Central memory CD8-positive, alpha-beta T cell (primary cell): ENCODE measurements at regions not wholly inside any gene's neighbourhood (a gene's known extent, or its start where the extent isn't known, plus 50 kb on each side); places are given as distances from the start of the nearest gene placed in this dataset.
"Not testable (repeated sequence)": the region's sequence is repeated elsewhere in the genome, so short reads cannot be mapped to it uniquely, and the experiment has no call there.

Experiments
- ATAC-seq: fragments of 150-1000 bp; cut with Tn5 transposase; replicated peaks from 2 replicates; pipeline ENCODE4 v1.10.0; 2022; ENCODE audit warnings: mild to moderate bottlenecking, moderate FRiP score, moderate number of reproducible peaks; ENCODE audit not compliant: poor library complexity, severe bottlenecking; ENCODE audit errors: extremely low read depth
- DNase-seq, 2 donors: peaks; one replicate each; pipeline ENCODE4 v3.0.0; 2021; ENCODE audit warnings: low spot score in 2 of 2
- H3K27ac Mint-ChIP-seq: one replicate; pipeline ENCODE4 v1.8.0; 2022; ENCODE audit warnings: low read depth, mild to moderate bottlenecking, moderate library complexity, mixed read lengths
- H3K27me3 Mint-ChIP-seq: one replicate; pipeline ENCODE4 v1.8.0; 2022; ENCODE audit warnings: mixed read lengths
- H3K36me3 Mint-ChIP-seq: one replicate; pipeline ENCODE4 v1.8.0; 2022; ENCODE audit warnings: mild to moderate bottlenecking, moderate library complexity, mixed read lengths; ENCODE audit not compliant: insufficient read depth
- H3K4me1 Mint-ChIP-seq: one replicate; pipeline ENCODE4 v1.8.0; 2022; ENCODE audit warnings: mixed read lengths
- H3K4me3 Mint-ChIP-seq: one replicate; pipeline ENCODE4 v1.8.0; 2022; ENCODE audit warnings: mild to moderate bottlenecking, moderate library complexity, mixed read lengths
- H3K9me3 Mint-ChIP-seq: one replicate; pipeline ENCODE4 v1.8.0; 2022; ENCODE audit warnings: mixed read lengths

DNA sequence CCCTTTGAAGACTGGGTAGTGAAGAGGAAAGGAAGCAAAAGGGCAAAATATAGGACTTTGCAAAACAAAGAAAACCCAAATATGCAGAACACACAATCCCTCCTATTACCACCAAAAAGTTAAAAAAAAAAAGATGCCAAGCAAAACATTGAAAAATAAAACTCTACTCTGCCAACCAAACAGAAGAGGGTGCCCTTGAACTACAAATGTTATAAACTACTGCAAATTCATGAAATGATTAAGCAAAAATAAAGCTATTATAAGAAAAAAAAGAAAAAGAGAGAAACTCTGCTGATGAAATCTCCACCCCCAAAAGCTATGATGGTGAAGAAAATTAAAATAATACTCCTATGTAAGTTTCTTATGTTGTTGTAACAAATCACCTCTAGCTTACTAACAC, 168.5 kb upstream of the STK26 start:
- ATAC-seq (no peak), DNase-seq (no peak)
- Mint-ChIP-seq H3K9me3 (no peaks in the 10 kb centered on the region), H3K4me1 (no peaks in the 10 kb centered on the region), H3K27me3 (no peaks in the 10 kb centered on the region), H3K4me3 (no peak overlapping the region), H3K27ac (no peak overlapping the region), H3K36me3 (peaks cover 1% of the 10 kb centered on the region)

GRCh38 chrX:131861088-131861787, 161.9 kb upstream of the STK26 start:
- H3K27me3 Mint-ChIP-seq, result no peaks in the 10 kb centered on the region
- DNase-seq (no peak), ATAC-seq (no peak)
- H3K4me1 Mint-ChIP-seq, result no peaks in the 10 kb centered on the region
- no peak overlapping the region for H3K4me3 Mint-ChIP-seq
- no peak overlapping the region for H3K27ac Mint-ChIP-seq
- peaks cover 4% of the 10 kb centered on the region for H3K36me3 Mint-ChIP-seq
- H3K9me3 Mint-ChIP-seq, result no peaks in the 10 kb centered on the region

- Mint-ChIP-seq H3K27me3 (no peaks in the 10 kb centered on the region), H3K36me3 (peaks cover 3% of the 10 kb centered on the region), H3K27ac (no peak overlapping the region), H3K4me3 (no peak overlapping the region), H3K9me3 (no peaks in the 10 kb centered on the region), H3K4me1 (no peaks in the 10 kb centered on the region)
- no peak for ATAC-seq
- DNase-seq, result no peak
Measured at GRCh38 chrX:131862321-131862720, 160.8 kb upstream of the STK26 start.

DNA sequence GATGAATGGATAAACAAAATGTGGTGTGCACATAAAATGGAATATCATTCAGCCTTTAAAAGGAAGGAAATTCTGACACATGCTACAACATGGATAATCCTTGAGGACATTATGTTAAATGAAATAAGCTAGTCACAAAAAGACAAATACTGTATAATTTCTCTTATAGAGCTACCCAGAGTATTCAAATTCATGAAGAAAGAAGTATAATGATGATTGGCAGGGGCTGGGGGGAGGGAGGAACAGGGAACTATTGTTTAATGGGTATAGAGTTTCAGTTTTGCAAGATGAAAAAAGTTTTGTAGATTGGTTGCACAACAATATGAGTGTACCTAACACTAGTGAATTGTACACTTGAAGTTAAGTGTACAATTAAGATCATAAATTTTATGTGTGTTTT, 153.9 kb upstream of the STK26 start:
- DNase-seq, result no peak
- Mint-ChIP-seq H3K4me3 (no peak overlapping the region), H3K27me3 (no peaks in the 10 kb centered on the region), H3K4me1 (no peaks in the 10 kb centered on the region), H3K9me3 (no peaks in the 10 kb centered on the region), H3K27ac (no peak overlapping the region), H3K36me3 (peaks cover 3% of the 10 kb centered on the region)
- no peak for ATAC-seq

DNA sequence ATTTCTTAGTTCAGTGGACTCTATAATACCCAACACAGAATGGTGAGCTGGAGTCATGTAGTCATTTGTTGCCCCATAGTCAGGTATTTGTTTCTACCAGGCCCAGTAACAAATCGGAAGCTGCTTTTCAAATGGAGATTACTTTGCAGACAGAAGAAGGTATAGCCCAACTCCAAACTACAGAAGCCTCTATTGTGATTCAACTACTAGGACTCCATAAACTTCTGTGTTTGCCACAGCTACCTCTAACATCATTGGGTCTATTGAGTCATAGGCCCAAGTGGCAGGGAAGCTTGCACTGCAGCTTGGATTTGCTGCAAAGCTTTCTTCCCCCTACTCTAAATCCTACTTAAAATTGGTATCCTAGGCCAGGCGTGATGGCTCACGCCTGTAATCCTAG, 148.8 kb upstream of the STK26 start:
- ATAC-seq (no peak), DNase-seq (no peak)
- Mint-ChIP-seq H3K4me1 (no peaks in the 10 kb centered on the region), H3K9me3 (no peaks in the 10 kb centered on the region), H3K27ac (no peak overlapping the region), H3K27me3 (no peaks in the 10 kb centered on the region), H3K4me3 (no peak overlapping the region), H3K36me3 (no peaks in the 10 kb centered on the region)

- H3K27me3 Mint-ChIP-seq, H3K36me3 Mint-ChIP-seq, DNase-seq, ATAC-seq, H3K4me1 Mint-ChIP-seq, H3K27ac Mint-ChIP-seq, H3K9me3 Mint-ChIP-seq, H3K4me3 Mint-ChIP-seq: not testable (repeated sequence)
Measured at GRCh38 chrX:131875827-131876226, 147.3 kb upstream of the STK26 start.

DNA sequence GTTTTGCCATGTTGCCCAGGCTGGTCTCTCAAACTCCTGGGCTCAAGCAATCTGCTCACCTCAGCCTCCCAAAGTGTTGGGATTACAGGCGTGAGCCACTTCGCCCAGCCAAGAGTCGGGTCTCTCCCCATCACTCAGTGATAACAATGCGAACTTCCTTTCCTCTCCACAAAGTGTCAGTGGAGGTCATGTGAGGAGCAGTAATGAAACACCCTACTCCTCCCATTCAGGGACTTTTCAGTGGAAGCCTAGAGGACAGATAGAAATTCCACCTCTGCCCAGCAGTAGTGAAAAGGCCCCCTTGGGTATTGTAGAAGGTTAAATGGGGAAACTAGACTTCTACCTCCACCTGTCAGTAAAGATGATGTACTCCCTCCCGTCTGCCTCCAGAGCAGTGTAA, 141.9 kb upstream of the STK26 start:
- H3K4me3 Mint-ChIP-seq, result no peak overlapping the region
- H3K36me3 Mint-ChIP-seq, result no peaks in the 10 kb centered on the region
- H3K27ac Mint-ChIP-seq, result no peak overlapping the region
- no peaks in the 10 kb centered on the region for H3K4me1 Mint-ChIP-seq
- no peak for DNase-seq
- no peaks in the 10 kb centered on the region for H3K9me3 Mint-ChIP-seq
- no peak for ATAC-seq
- no peaks in the 10 kb centered on the region for H3K27me3 Mint-ChIP-seq

DNA sequence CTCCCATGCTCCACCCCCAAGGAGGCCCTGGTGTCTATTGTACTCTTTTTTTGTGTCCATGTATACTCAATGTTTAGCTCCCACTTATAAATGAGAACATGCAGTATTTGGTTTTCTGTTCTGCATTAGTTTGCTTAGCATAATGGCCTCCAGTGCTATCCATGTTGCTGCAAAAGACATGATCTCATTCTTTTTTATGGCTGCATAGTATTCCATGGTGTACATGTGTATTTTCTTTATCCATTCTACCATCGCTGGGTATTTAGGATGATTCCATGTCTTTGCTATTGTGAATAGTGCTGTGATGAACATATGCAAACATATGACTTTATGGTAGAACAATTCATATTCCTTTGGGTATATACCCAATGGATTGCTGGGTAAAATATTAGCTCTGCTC, 138.1 kb upstream of the STK26 start:
- not testable (repeated sequence) for H3K4me1 Mint-ChIP-seq, H3K9me3 Mint-ChIP-seq, DNase-seq, H3K27me3 Mint-ChIP-seq, H3K4me3 Mint-ChIP-seq, ATAC-seq, H3K27ac Mint-ChIP-seq, H3K36me3 Mint-ChIP-seq

DNA sequence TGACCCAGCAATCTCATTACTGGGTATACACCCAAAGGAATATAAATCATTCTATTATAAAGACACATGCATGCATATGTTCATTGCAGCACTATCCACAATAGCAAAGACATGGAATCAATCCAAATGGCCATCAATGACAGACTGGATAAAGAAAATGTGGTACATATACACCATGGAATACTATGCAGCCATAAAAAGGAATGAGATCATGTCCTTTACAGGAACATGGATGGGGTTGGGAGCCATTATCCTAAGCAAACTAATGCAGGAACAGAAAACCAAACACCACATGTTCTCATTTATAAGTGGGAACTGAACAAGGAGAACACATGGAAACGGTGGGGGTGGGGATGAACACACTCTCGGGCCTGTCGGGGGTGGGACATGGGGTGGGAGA, 129.2 kb upstream of the STK26 start:
- DNase-seq, H3K27me3 Mint-ChIP-seq, H3K4me1 Mint-ChIP-seq, H3K4me3 Mint-ChIP-seq, H3K27ac Mint-ChIP-seq, H3K36me3 Mint-ChIP-seq, H3K9me3 Mint-ChIP-seq, ATAC-seq: not testable (repeated sequence)

GRCh38 chrX:131894995-131895394, 128.1 kb upstream of the STK26 start:
- H3K27me3 Mint-ChIP-seq, result no peaks in the 10 kb centered on the region
- H3K4me1 Mint-ChIP-seq, result no peaks in the 10 kb centered on the region
- no peaks in the 10 kb centered on the region for H3K36me3 Mint-ChIP-seq
- no peak for ATAC-seq
- no peak overlapping the region for H3K4me3 Mint-ChIP-seq
- H3K27ac Mint-ChIP-seq, result no peak overlapping the region
- no peaks in the 10 kb centered on the region for H3K9me3 Mint-ChIP-seq
- no peak for DNase-seq

DNA sequence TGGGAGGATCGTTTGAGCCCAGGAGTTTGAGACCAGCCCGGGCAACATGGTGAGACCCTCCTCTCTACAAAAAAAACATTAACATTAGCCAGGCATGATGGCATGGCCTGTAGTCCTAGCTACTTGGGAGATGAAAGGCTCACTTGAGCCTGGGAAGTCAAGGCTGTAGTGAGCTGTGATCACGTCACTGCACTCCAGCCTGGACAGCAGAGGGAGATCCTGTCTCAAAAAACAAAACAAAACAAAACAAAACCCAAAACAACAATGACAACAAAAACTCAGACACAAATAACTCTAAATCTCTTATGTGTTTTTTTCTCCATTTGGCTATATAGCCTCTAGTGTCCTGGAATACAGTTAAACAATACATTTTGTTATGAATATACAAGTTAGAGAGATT, 127.3 kb upstream of the STK26 start:
- no peak for DNase-seq
- Mint-ChIP-seq H3K36me3 (no peaks in the 10 kb centered on the region), H3K27me3 (no peaks in the 10 kb centered on the region), H3K4me3 (no peak overlapping the region), H3K27ac (no peak overlapping the region), H3K4me1 (no peaks in the 10 kb centered on the region), H3K9me3 (no peaks in the 10 kb centered on the region)
- no peak for ATAC-seq

GRCh38 chrX:131901546-131901945, 121.6 kb upstream of the STK26 start:
- ATAC-seq (no peak), DNase-seq (no peak)
- Mint-ChIP-seq H3K27ac (no peak overlapping the region), H3K27me3 (no peaks in the 10 kb centered on the region), H3K4me1 (no peaks in the 10 kb centered on the region), H3K4me3 (no peak overlapping the region), H3K36me3 (no peaks in the 10 kb centered on the region), H3K9me3 (no peaks in the 10 kb centered on the region)

DNA sequence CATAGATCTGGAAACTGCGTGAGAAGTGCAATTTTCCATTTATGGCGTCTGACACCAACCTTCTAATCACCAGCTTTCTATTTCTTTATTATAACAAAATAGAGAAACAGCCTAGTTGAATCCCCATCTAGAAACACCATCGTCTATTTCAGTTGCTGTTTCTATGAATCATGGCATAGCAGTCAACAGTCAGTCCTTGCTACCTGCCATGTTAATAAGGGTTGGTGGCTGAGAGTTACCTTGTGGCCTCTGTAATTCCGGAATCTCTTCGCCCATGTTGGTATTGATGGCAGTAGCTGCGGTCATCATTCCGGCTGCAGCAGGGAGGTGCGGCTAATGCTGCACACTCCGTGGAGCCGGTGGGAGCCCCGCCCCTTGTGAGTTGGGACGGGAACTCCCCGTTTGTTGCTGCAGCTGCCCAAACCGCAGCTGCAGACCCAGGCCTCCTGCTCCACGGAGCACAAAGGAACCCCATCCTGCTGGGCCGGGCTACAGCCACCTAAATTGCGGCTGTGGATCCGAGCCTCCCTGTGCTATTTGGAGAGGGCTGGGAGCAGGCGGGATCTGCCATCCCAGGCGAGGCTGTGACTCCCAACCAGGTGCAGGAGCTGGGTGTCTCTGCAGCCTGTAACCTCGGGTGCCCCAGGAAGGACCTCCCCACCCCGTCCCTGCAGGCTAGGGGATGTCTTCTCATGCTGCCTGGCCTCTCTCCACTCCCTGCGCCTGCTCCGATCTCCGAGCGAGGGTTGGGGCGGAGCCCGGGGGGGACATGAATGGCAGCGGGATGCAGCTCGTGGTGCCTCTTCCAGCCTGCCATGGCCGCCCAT, 115.4 kb upstream of the STK26 start:
- Mint-ChIP-seq H3K4me1 (no peaks in the 10 kb centered on the region), H3K27me3 (no peaks in the 10 kb centered on the region), H3K27ac (no peak overlapping the region), H3K9me3 (no peaks in the 10 kb centered on the region), H3K4me3 (no peak overlapping the region), H3K36me3 (no peaks in the 10 kb centered on the region)
- ATAC-seq (no peak), DNase-seq (no peak)
